ENCODE measurements at regions not wholly inside any gene's neighbourhood (a gene's known extent, or its start where the extent isn't known, plus 50 kb on each side); places are given as distances from the start of the nearest gene placed in this dataset.
"Not testable (repeated sequence)": the region's sequence is repeated elsewhere in the genome, so short reads cannot be mapped to it uniquely, and the experiment has no call there.

- DNase-seq, result not testable (repeated sequence)
Observed at GRCh38 chr15:75763635-75764600, 51.3 kb upstream of the CSPG4 start.

- no peak for DNase-seq
Observed at GRCh38 chr15:75763137-75763611, 50.5 kb upstream of the CSPG4 start.

Measured in NCI-H2171 (cell line).